Stimulated activated CD8-positive, alpha-beta memory T cell treated with anti-CD3 and anti-CD28 coated beads, Interleukin-4, amount 100 ng/mL, for 48 hours (primary cell): ENCODE measurements at regions not wholly inside any gene's neighbourhood (a gene's known extent, or its start where the extent isn't known, plus 50 kb on each side); places are given as distances from the start of the nearest gene placed in this dataset.

ENCODE experiments used
- DNase-seq: peaks from one replicate; pipeline ENCODE4 v3.0.0-alpha.2; 2020

GRCh38 chr14:56899829-56900228 is 89.5 kb upstream of the OTX2 start:
- DNase-seq, result no peak

GRCh38 chr14:56896922-56897321 is 86.6 kb upstream of the OTX2 start:
- no peak for DNase-seq

GRCh38 chr14:56896231-56896630 is 86.0 kb upstream of the OTX2 start:
- DNase-seq, result no peak

- DNase-seq, result no peak
Observed at GRCh38 chr14:56895154-56895553, 84.9 kb upstream of the OTX2 start.

GRCh38 chr14:56894591-56894991 is 84.3 kb upstream of the OTX2 start:
- no peak for DNase-seq

- DNase-seq, result no peak
Observed at GRCh38 chr14:56892959-56893358, 82.7 kb upstream of the OTX2 start.

- DNase-seq, result no peak
Observed at GRCh38 chr14:56891226-56891625, 80.9 kb upstream of the OTX2 start.

GRCh38 chr14:56889705-56890104 is 79.4 kb upstream of the OTX2 start:
- DNase-seq, result no peak

GRCh38 chr14:56888274-56888673 is 78.0 kb upstream of the OTX2 start:
- no peak for DNase-seq

- no peak for DNase-seq
Observed at GRCh38 chr14:56887216-56887615, 76.9 kb upstream of the OTX2 start.

GRCh38 chr14:56886471-56887062 is 76.3 kb upstream of the OTX2 start:
- DNase-seq, result no peak

- no peak for DNase-seq
Observed at GRCh38 chr14:56885825-56886224, 75.5 kb upstream of the OTX2 start.

GRCh38 chr14:56884617-56885016 is 74.3 kb upstream of the OTX2 start:
- no peak for DNase-seq

GRCh38 chr14:56881181-56881580 is 70.9 kb upstream of the OTX2 start:
- DNase-seq, result no peak

GRCh38 chr14:56878766-56879165 is 68.5 kb upstream of the OTX2 start:
- no peak for DNase-seq

GRCh38 chr14:56875104-56875675 is 64.9 kb upstream of the OTX2 start:
- no peak for DNase-seq

GRCh38 chr14:56874375-56874774 is 64.1 kb upstream of the OTX2 start:
- DNase-seq, result no peak

GRCh38 chr14:56870336-56870735 is 60.1 kb upstream of the OTX2 start:
- DNase-seq, result no peak

- no peak for DNase-seq
Observed at GRCh38 chr14:56868660-56869059, 58.4 kb upstream of the OTX2 start.

- no peak for DNase-seq
Observed at GRCh38 chr14:56862836-56863235, 52.6 kb upstream of the OTX2 start.

GRCh38 chr14:56860441-56860840 is 50.2 kb upstream of the OTX2 start:
- DNase-seq, result no peak
